ENCODE measurements at regions not wholly inside any gene's neighbourhood (a gene's known extent, or its start where the extent isn't known, plus 50 kb on each side); places are given as distances from the start of the nearest gene placed in this dataset.

- TF ChIP-seq CTCF (IDR thresholded peaks at IDR 0.05) (no peak), POLR2A (IDR thresholded peaks at IDR 0.05) (no peak), EP300 (IDR thresholded peaks at IDR 0.05) (no peak)
Observed at GRCh38 chr18:42473611-42474010, 518.6 kb downstream of the PIK3C3 start.
